ENCODE measurements at regions not wholly inside any gene's neighbourhood (a gene's known extent, or its start where the extent isn't known, plus 50 kb on each side); places are given as distances from the start of the nearest gene placed in this dataset.
A peak's percentile ranks its signal among the peaks of the same experiment; 100 is the strongest.

DNA sequence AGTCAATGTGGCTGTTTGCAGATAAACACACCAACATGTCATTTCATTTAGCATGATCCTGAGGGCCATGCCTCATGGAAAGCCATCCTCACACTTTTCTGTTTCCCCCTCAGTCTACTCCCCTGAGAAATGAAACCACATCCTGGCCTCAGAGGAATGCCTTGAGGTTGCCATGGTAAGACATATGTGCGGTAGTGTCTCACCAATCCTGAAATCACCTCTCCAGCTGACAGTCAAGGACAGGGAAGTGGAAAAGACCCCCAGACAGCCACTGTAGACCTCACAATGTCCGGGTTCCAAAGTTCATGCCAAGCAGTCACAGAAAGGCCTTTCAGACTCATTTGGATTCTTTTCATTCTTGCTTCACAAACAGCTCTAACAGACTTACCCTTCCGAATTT is 175.2 kb upstream of the PKDCC start:
- no peak overlapping the region for H3K27ac Mint-ChIP-seq
- no peak for DNase-seq (ENCODE audit: extremely low spot score, unreplicated experiment)
- TF ChIP-seq CTCF (conservative IDR thresholded peaks at IDR 0.05) = no peak
- no peaks in the 10 kb centered on the region for H3K9me3 Mint-ChIP-seq
- peaks cover 13% of the 10 kb centered on the region for H3K27me3 Mint-ChIP-seq
- no peaks in the 10 kb centered on the region for H3K36me3 Mint-ChIP-seq
- H3K4me3 Mint-ChIP-seq = no peak overlapping the region
- peaks cover 41% of the 10 kb centered on the region for H3K4me1 Mint-ChIP-seq (ENCODE audit: unreplicated experiment)

DNA sequence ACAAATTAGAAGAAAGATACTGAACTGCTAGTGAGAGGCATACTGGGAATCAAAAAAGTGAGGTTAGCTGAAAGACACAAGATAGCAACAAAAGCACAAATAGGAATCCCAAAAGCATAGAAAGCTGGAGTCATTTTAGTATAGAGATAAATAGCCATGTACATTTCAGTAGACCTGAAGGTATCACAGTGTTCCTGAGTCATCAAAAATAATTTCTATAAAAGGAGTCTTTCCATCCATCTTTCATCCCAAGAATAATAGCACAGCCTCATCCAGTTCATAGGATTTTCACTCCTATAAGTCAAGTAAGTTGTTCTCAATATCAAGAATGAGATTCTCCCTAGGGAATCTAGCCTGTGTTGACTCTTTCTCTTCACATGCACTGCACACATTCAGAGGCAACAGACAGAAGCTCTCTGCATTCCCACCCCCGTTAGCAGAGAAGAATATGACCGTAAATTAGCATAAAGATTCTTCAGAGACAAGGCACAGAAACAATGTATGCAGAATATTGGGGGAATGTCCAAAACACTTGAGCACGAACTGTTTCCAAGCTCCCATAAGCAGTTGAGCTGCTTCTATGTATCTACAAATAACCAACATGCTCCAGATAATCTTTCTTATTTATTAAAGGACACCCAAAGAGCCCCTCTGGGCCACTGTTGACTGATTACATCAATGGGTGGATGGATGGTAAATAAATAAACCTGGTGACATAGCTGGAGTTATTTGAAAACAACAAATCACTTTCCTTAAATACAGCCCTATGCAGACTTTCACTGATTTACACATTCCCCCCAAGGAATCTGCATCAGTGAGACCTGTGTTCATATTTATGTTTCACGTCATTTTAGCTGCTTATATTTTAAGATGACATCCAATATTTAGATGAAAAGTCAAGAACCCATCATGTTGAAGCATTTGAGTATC is 174.5 kb upstream of the PKDCC start:
- Mint-ChIP-seq H3K27me3 (peaks cover 13% of the 10 kb centered on the region), H3K9me3 (no peaks in the 10 kb centered on the region)

GRCh38 chr2:41877114-41877678 is 170.6 kb upstream of the PKDCC start:
- DNase-seq (ENCODE audit: extremely low spot score, unreplicated experiment) = no peak
- H3K9me3 Mint-ChIP-seq = no peaks in the 10 kb centered on the region
- peak overlapping the region; percentile 12 for H3K4me3 Mint-ChIP-seq
- no peak overlapping the region for H3K27ac Mint-ChIP-seq
- H3K36me3 Mint-ChIP-seq = no peaks in the 10 kb centered on the region
- H3K4me1 Mint-ChIP-seq (ENCODE audit: unreplicated experiment) = peaks cover 47% of the 10 kb centered on the region
- H3K27me3 Mint-ChIP-seq = peaks cover 9% of the 10 kb centered on the region
- TF ChIP-seq CTCF (conservative IDR thresholded peaks at IDR 0.05) = no peak

More for the DNA sequence above, 174.5 kb upstream of the PKDCC start:
- Mint-ChIP-seq H3K4me3 (no peak overlapping the region), H3K4me1 (ENCODE audit: unreplicated experiment) (peaks cover 35% of the 10 kb centered on the region), H3K36me3 (no peaks in the 10 kb centered on the region), H3K27ac (no peak overlapping the region)
- no peak for TF ChIP-seq CTCF (conservative IDR thresholded peaks at IDR 0.05)
- DNase-seq (ENCODE audit: extremely low spot score, unreplicated experiment) = no peak

DNA sequence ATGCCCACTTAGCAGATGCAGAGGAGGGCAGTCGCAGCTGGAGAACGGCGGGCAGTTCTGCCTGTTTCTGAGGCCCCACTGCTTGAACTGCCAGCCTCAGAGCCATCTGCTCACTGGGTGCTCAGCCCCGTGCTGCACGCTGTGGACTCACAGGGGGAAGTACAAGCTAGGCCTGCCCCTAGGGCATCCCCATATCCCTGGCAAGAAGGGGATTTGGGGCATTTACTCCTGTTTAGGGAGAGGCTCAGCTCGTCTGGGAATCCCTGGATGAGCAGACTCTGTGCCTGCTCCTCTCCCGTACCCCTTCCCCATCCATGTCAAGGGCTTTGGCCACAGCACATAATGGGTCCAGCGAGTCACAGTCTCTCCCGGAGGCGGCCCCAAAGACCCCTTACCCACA is 169.8 kb upstream of the PKDCC start:
- TF ChIP-seq CTCF (conservative IDR thresholded peaks at IDR 0.05) = no peak
- no peaks in the 10 kb centered on the region for H3K36me3 Mint-ChIP-seq
- no peaks in the 10 kb centered on the region for H3K9me3 Mint-ChIP-seq
- H3K4me3 Mint-ChIP-seq = no peak overlapping the region
- no peak for DNase-seq (ENCODE audit: extremely low spot score, unreplicated experiment)
- H3K27ac Mint-ChIP-seq = no peak overlapping the region
- H3K4me1 Mint-ChIP-seq (ENCODE audit: unreplicated experiment) = peaks cover 43% of the 10 kb centered on the region
- peaks cover 6% of the 10 kb centered on the region for H3K27me3 Mint-ChIP-seq

GRCh38 chr2:41878716-41879234 is 169.0 kb upstream of the PKDCC start:
- H3K27me3 Mint-ChIP-seq = peaks cover 6% of the 10 kb centered on the region
- no peaks in the 10 kb centered on the region for H3K9me3 Mint-ChIP-seq
- no peaks in the 10 kb centered on the region for H3K36me3 Mint-ChIP-seq
- no peak for DNase-seq (ENCODE audit: extremely low spot score, unreplicated experiment)
- H3K4me1 Mint-ChIP-seq (ENCODE audit: unreplicated experiment) = peaks cover 38% of the 10 kb centered on the region
- peak overlapping the region; percentile 56 for H3K27ac Mint-ChIP-seq
- H3K4me3 Mint-ChIP-seq = no peak overlapping the region
- TF ChIP-seq CTCF (conservative IDR thresholded peaks at IDR 0.05) = no peak

Measured in type B pancreatic cell (in vitro differentiated cells).